GM19351 (cell line): ENCODE measurements at regions not wholly inside any gene's neighbourhood (a gene's known extent, or its start where the extent isn't known, plus 50 kb on each side); places are given as distances from the start of the nearest gene placed in this dataset.

Experiments
- ATAC-seq: cut with Tn5 transposase; IDR thresholded peaks from one replicate; pipeline ENCODE4 v1.9.1; 2021; ENCODE audit warnings: mild to moderate bottlenecking, moderate library complexity; ENCODE audit not compliant: unreplicated experiment

DNA sequence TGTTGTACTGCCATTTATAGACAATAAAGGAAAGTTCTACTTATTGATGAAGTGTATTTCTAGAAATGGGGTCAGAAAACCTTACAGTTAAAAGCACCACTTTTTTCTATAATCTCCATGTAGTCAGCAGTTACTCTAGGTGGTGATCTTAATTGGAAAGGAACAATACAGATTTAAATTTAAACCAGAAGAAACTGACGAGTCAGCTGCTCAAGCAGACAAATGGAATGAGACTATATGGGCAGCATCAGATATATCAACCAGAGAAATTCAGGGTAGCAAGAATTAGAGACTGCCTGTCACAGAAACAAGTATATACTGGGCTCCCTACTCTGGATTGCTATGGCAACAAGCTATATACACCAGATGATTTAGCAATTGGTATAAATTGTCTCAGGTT lies 99.6 kb upstream of the SCG2 start:
- ATAC-seq, result no peak

DNA sequence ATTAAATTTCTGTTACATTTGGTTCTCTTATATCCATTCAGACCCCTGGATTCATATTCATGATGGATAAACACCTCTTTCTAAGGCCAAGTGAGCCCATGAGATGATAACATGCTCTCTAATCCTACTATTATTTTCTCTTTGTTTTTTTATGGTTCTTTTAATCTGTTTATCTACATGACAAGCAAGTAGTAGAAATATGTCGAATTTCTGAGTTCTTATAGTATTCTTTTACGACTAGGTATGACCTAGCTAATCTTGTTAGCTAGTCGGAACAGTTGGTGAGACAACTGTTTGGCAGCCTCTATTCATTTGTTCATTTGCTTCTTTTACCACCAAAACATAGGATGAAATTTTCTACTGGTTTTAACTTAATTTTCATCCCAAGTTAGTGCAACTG lies 98.1 kb upstream of the SCG2 start:
- no peak for ATAC-seq

DNA sequence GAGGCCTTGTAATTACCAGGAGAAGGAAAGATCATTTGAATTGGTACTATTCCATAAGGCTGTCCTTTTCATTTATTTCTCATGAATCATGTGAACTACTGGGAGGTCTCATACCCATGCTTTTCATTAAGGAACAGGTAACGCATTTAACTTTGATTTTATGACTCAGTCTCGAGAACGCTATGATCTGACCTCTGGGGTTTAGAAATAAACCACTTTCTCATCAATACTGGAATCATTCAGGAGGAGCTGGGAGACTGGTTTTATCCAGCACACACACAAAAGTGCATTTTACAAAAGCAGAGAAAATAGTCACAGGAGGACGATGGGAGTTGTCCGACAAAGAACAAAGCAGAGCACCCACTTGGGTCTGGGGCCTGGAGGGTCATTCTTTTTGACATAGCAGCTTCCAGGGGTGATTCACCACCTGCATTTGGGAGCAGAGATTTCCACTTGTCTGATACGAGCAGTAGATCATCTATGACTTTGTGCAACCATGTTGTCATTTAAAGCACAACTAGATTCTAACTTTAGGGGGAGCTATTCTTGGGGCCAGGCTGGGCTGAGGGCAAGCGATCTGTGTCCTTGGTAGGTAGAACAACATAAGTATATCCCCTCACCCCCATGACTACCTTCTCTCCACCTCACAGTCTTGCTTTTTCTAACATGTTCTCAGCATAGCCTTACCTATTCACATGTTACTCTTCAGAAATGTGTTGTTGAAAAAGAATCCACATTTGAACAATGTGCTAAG lies 95.9 kb upstream of the SCG2 start:
- no peak for ATAC-seq

DNA sequence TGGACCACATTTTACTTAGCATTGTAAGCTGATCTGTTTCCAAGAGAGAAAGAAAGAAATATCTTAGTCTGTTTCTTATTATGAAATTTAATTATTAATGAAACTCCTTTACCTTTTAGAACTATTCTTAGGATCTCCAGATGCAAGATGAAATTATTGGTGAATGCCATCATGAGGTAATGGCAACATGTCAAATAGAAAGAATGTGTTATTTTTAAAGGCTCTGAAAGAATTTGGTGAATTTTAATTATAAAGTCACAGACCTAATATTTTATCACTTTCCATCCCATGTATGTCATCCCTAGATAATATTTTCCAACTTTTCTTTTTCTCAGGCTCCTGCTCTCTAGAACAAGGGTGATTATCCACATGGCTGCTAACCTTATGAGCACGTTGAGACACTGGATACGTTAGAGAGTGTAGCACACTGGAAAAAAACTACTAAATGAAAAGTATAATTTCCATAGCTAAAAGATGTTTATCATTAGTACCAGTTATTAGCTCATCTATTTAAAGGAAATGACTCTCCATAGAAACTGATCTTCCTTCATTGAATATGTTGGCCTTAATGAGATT lies 95.2 kb upstream of the SCG2 start:
- ATAC-seq, result no peak

DNA sequence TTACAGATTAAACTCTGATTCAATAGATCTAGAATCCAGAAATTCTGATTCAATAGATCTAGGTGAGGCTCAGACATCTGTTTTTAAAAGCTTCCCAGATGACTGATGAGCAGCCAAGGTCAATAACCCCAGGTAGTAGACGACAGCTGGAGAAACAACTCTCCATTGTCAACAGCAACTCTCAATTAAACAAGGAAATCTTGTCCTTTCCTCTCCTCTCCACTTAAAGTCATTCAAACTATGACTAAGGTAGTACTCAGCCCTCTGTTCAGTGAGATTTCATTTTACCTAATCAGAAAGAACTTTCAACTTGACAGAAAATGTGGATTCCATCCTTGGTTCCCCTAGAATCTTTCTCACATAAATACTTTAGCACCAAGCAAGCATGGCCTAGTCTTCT lies 94.6 kb upstream of the SCG2 start:
- ATAC-seq, result no peak

DNA sequence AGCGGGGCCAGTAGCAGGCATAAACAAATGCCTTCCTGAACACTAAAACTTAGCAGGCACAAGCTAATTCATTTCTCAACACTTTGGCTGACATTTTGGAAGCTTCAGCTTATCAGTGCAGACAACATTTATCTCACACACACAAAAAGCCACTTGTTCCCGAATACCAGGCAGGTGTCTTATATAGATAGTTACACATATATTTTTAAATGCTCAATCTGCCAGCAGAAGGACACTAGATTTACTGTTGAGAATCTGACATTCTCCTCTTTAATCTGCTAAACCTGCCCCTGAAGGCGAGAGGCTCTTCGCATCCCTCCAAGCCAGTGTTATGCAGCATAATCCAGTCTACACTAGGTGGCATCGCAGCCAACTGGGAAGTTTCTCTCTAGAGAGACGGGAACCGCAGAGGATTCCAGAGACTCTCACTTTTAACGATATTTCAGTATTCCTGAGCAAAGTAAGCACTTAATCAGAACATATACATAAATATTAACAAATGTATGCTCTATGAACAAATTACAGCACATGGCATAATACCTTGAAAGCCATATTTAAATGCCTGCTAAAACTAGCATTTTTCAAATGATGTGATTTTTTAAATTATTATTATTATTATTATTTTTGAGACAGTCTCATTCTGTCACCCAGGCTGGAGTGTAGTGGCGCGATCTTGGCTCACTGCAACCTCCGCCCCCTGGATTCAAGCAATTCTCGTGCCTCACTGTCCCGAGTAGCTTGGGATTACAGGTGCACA lies 90.2 kb upstream of the SCG2 start:
- ATAC-seq, result no peak

DNA sequence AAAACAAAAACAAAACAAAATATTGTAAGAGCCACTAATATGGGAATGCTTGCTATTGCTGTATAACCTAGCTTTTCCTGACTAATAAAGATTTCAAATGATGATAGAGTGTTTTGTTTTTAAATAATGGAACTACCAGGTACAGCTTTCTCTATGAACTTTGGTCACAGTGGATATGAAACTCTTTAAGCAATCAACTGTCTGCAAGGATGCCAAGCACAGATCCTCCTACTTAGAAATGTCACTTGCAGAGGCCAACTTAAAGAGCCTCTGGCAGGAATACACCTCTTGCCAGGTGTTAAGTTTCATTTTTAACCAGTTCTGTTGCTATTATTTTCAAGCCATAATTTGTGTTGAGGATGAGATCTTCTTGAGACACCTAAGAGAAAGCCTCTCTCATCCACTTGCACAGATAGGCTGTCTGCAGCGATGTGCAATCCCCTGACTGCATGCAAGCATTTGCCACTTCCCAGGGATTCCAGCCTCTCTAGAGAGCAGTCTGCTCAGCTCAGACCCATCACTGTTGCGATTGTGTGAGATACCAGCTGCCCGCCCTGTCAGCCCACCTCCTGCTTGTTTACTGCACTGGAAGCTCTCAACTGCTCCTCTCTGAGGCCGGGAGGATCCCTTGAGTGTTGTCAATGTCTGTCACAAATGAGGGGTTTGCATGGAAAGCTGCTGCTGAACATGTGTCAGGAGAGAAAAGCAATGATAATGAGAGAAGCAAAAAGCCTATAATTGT lies 86.1 kb upstream of the SCG2 start:
- no peak for ATAC-seq

DNA sequence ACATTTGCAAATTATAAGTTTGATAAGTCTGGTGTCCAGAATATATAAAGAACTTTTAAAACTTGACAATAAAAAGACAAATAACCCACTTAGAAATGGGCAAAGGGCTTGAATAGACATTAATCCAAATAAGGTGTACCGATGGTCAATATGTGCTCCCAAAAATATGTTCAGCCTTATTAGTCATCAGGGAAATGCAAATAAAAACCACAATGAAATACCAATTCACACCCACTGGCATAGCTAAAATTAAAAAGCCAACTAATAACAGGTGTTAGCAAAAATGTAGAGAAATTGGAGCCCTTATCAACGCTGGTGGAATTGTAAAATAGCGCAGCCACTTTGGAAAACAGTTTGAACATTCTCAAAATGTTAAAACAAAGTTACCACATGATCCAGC lies 79.0 kb upstream of the SCG2 start:
- no peak for ATAC-seq

DNA sequence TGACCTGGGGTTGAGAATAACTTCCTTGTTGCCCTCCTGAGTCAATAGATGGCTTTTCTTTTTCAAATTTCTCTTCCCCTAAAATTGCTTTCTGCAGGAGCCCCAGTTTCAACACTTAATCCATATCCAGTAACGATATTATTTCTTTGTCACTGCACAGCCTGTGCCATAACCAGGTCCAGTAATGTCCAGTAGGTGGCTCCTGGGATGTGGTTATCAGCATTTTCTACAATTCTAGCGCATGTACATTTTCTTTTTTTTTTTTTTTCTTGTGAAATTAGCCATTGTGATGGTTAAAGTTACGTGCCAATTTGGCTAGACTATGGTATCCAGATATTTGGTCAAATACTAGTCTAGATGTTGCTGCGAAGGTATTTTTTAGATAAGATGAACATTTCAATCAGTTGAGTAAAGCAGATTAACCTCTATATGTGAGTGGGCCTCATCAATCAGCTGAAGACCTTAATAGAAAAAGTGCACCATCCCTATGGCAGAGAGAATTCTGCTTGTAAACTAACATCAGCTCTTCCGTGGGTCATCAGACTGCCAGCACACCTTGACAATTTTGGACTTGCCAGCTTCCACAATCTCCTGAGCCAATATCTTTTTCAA lies 72.9 kb upstream of the SCG2 start:
- peak; percentile 47 for ATAC-seq

DNA sequence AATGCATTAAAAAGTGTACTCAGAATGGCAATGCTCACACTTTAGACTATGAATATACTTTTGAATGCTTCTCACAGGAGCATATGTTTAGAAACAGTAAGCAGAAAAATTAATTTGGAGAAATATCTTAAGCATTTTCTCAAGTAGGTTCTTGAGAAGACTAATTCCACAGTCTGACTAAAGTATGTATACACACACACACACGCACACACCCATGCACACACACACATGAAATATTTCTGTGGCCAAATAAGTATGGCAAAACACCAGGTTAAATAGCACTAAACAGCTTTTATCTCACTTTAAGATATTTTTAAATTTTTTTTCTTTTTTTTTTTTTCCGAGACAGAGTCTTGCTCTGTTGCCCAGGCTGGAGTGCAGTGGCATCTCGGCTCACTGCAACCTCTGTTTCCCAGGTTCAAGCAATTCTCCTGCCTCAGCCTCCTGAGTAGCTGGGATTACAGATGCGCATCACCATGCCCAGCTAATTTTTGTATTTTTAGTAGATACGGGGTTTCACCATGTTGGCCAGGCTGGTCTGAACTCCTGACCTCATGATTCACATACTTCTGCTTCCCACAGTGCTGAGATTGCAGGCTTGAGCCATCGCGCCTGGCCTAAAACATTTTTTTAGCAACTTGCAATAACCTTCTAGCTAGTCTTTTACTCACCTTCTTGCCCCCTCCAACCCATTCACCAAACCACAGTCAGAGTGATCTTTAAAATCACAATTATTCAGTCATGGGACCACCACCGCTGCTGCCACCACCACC lies 67.5 kb upstream of the SCG2 start:
- no peak for ATAC-seq

DNA sequence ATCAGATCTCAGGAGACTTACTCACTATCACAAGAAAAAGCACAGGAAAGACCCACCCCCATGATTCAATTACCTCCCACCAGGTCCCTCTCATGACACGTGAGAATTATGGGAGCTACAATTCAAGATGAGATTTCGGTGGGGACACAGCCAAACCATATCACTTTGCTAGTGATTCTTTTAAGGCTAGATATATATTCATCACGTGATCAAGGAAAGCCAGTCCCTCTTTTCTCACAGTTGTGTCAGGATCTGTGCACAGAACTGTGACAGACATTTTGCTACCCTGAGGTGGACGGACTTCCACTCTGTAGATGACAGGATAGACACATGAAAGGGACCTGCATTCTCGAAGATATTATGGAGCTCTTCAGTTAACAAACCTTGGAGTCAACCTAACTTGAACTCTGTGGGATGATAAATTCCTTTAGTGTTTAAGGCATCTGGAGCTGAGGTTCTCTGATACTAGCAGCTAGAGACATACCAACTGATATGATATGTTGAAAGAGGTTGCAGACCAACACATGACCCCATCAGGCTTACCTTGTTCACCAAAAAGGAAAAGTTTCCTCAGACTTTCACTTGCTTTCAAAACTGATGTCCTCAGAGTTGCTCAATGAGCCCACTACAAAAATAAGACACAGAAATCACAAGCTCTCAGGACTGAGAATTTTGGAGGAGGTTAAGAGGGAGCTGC lies 66.3 kb upstream of the SCG2 start:
- ATAC-seq, result no peak

DNA sequence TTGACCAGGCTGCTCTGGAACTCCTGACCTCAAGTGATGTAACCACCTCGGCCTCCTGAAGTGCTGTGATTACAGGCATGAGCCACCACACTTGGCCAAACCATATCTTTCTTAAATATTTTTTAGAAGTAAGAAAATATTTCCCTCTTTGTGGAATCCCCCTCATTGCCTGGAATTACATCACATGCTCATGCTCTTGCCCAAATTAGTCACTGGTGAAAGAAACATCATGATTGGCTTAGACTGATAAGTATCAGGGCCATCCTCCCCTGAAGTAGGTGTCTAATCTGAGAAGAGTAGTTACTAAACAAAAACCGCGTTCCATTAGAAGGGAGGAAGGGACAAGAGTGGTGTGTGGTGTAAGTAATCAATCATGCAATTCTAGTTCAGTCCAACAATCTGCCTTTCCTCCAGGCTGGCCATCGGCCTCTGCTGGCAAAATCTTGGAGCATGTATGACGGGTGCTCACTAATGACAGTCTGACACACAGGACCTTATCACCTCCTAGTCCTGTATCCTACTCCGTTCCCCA lies 52.3 kb upstream of the SCG2 start:
- no peak for ATAC-seq

DNA sequence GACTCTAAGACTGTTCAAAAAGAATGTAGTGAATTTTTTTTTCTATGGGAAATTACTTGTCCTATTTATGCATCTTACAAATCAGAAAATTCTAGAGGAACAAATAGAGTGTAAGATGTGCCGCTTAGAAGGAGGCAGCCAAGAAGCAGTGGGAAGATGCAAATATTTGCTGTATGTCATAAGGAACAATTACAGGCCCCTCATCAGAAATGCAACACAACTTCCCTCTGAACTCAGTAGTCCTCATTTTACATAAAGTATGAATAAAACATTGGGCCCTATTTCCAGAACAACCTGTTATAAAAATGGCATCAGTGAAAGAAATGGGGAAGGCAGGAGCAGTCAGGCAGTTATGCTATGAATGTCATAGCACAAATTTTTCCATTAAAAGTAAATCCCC lies 50.7 kb upstream of the SCG2 start:
- ATAC-seq, result no peak

DNA sequence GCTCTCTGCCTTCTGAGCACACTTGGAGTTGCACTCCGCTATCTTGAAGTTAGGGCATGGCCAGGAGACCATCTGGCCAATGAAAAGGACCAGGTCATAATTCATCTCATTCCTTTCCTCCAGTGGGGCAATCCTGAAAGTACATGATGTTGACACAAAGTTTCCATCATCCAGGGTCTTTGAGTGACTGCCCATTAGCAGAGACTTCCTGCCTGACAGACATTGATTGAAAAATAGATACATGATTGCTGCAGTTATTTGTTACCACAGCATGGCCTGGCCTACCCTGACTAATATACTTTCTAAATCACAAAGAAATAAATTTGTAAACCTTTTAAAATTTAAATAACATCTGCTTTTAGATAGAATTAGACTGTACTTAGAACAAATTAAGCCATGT lies 50.0 kb upstream of the SCG2 start:
- ATAC-seq, result no peak
